Dermis blood vessel endothelial cell (primary cell): ENCODE measurements at regions not wholly inside any gene's neighbourhood (a gene's known extent, or its start where the extent isn't known, plus 50 kb on each side); places are given as distances from the start of the nearest gene placed in this dataset.

Source experiments
- DNase-seq: peaks from one replicate; pipeline ENCODE4 v3.0.0; 2010

DNA sequence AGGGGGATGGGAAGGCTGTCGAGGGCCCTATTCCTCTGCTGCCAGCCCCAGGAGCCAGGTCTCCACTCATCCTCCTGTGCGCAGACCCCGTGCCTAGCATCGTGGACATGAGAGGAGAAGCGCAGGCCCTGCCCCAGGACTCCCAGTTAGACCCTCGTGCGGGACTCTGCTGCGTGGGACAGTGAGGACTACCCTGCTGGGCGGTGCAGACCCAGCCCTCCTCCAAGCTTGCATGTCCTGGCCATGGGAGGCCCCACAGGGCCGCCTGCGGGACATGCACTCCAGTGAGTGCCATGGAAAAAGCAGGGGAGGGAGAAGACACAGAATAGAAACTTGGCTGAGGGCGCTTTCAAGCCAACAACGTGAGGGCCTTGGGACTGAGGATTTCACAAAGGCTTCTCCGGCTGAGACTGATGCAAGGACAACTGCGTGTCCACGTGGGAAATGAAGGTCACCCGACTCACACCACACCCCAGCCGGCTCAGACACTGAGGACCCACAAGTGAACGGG is 62.6 kb upstream of the IQSEC1 start:
- DNase-seq: no peak

GRCh38 chr3:13135251-13135810 is 62.1 kb upstream of the IQSEC1 start:
- DNase-seq: no peak

DNA sequence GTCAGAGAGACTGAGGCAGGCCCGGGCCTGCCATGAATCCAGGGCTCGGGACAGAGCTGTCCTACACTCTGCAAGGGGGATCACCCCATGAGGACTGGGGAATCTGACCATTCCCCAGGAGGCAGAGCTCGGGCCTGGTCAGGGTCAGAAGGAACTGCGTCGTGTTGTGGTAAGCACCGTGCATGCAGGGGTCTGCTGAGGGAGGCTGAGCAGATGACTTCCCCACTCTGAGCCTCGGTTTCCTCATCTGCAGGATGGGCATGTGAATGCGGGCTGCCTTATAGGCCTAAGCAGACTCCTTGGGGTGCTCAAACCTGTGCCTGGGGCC is 61.6 kb upstream of the IQSEC1 start:
- no peak for DNase-seq

DNA sequence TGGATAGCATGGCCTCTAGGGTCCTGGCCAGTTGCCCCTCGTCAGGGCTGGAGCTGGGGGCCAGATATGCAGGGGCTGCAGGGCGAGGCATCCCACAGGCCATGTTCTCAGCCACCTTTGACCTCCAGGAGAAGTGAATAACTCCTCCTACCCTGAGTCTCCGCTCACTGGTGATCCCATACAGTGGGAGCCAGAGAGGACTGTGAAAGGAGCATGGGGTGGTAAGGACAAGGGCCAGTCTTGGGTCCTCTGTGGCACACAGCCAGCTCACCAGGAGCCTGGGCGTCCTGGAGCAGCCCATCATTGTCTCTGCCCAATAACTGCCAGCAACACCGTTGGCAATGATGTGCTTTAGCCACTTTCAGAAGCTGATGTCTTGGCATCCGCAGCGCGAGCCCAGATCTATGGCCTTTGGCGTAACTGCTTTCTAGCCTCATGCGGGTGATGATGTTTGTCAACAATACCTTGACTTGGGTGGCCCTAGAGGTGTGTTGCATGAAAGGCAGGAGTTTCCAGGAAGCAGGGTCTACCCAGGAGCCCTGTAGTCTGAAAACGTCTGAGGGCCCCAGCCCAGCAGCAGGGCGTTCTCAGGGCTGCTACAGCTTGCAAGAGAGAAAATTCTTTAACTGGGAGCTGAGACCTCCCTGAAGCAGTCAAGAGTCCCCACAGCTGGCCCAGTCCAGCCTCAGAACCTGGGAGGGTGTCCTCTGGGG is 61.1 kb upstream of the IQSEC1 start:
- no peak for DNase-seq

DNA sequence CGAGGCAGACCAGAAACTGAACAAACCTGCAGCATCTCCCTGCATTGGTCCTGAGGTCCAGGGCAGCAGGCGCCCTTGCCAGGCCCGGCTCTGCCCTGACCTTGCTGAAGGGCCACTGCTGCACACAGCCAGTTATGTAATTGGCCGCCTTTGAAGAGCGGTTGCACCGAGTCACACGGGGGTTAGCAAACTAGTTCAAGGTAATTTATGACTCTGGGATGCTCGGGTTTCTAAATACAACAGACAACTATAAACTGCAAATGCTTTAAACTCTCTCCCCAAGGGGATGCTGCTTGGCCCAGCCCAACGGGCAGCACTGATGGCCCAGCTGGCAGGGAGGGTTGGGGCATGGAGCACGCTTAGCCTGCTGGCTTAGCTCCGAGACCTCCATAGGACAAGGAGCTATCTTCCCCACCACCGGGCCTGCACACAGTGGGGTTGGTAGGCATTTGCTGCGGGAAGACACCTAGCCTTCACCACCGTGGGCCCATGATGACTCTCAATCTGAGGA is 60.3 kb upstream of the IQSEC1 start:
- no peak for DNase-seq

DNA sequence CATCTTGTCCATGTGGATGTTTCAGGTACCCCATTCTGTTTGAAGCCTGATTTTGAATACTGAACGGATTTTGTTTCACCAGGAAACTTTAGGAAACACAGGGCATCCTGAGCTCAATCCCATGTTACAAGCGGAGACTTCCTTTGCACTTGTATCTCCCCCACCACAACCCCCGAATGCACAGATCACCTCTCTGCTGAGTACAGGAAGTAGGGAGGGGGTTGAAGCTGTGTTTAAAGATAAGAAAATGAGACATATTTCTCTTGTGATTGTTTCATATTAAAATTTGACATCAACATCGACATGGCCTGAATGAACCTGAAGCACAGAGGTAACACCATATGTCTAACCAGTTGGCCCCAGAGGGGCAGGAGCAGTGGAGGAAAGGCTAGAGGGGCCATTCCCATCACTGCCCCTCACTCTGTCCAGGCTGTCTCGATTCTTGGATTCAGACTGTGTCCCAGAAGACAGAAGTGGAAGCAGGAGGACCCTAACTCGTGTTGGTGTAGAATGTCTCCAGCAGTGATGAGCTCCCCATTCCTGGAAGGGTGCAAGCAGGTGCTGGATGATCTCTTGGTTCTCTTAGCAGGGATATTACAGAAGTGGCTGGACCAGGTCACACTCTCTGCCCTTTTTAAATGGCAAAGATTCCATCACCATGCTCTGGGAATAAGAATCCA is 59.6 kb upstream of the IQSEC1 start:
- DNase-seq: no peak

DNA sequence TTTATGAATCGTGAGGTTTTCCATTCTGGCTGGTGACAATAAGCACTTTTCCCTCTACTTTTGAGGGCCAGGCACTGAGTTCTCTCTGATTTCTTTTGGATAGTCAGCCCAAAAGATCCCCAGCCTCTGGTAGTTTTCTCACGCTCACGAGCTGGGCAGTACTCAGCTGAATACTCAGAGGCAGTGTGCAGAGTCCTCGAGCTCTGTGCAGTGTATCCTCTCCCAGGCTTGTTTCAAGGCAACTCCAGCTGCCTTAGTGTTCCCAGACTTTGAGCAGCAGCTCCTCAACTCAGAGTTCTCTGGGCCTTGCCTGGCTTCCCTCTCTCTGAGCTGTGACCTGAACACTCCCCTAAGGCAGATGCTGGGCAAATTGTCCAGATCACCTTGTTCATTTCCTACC is 59.1 kb upstream of the IQSEC1 start:
- no peak for DNase-seq

DNA sequence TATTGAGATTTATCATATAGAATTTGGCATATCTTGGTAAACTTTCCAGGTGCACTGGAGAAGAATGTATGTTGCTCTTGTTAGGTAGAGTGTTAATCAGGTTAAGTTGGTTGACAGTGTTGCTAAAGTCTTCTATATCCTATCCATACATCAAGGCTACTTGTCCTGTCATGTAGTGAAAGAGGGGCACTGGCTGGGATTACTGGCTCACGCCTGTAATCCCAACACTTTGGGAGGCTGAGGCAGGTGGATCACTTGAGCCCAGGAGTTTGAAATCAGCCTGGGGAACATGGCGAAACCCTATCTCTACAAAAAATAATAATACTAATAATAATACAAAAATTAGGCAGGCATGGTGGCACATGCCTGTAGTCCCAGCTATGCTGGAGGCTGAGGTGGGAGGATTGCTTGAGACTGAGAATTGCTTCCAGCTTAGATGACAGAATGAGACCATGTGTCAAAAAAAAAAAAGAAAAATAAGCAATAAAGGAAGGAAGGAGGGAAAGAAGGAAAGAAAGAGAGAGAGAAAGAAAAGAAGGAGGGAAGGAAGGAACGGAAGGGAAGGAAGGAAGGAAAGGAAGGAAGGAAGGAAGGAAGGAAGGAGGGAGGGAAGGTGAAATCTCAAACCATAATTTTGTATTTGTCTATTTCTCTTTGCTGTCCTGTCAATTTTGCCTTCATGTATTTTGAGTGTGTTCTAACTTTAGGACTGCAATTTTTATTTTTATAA is 57.4 kb upstream of the IQSEC1 start:
- DNase-seq: no peak

GRCh38 chr3:13125092-13126015 is 52.1 kb upstream of the IQSEC1 start:
- no peak for DNase-seq

GRCh38 chr3:13124631-13125030 is 51.4 kb upstream of the IQSEC1 start:
- DNase-seq: no peak

- DNase-seq: no peak
These were observed 50.5 kb upstream of the IQSEC1 start for GRCh38 chr3:13123765-13124164.

GRCh38 chr3:13123013-13123654 is 49.9 kb upstream of the IQSEC1 start:
- no peak for DNase-seq
